Breast epithelium (tissue), 4 donors: ENCODE measurements at regions not wholly inside any gene's neighbourhood (a gene's known extent, or its start where the extent isn't known, plus 50 kb on each side); places are given as distances from the start of the nearest gene placed in this dataset.

ENCODE experiments used
- DNase-seq, 2 donors: peaks; one replicate each; pipeline ENCODE4 v3.0.0-alpha.2; 2019; ENCODE audit warnings: low spot score in 2 of 2
- H3K27ac ChIP-seq, 2 donors: fragments of 200-600 bp; sonication (generic) in 1 of 2; one replicate each; pipeline ENCODE4 v1.5.1; 2016 to 2019; ENCODE audit warnings: mild to moderate bottlenecking in 1 of 2
- H3K27me3 ChIP-seq, 2 donors: fragments of 200-600 bp; sonication (generic) in 1 of 2; one replicate each; pipeline versions ENCODE4 v1.5.1 to v1.6.0; 2017 to 2019; ENCODE audit warnings: control low read depth in 1 of 2, mild to moderate bottlenecking in 1 of 2
- H3K36me3 ChIP-seq: fragments of 200-600 bp; one replicate; pipeline ENCODE4 v1.5.1; 2019
- H3K4me1 ChIP-seq, 2 donors: fragments of 200-600 bp; sonication (generic); one replicate each; pipeline ENCODE4 v1.5.1; 2016 to 2019; ENCODE audit warnings: control low read depth in 1 of 2
- H3K4me3 ChIP-seq, 3 donors: fragments of 200-600 bp; sonication (generic); 1 replicate in 2 of 3; 2 replicates in 1 of 3; pipeline ENCODE4 v1.5.1; 2016 to 2019; ENCODE audit warnings: mild to moderate bottlenecking in 3 of 3, moderate library complexity in 2 of 3
- H3K9me3 ChIP-seq, 2 donors: fragments of 200-600 bp; sonication (generic) in 1 of 2; one replicate each; pipeline ENCODE4 v1.5.1; 2016 to 2019; ENCODE audit warnings: control low read depth in 1 of 2
- POLR2A ChIP-seq: fragments of 450-650 bp; IDR thresholded peaks from one replicate; pipeline ENCODE4 v1.6.1; 2016; ENCODE audit warnings: antibody characterized with exemption, mild to moderate bottlenecking, moderate library complexity
- POLR2AphosphoS5 ChIP-seq, 3 donors: sonication (generic); formaldehyde crosslinking; IDR thresholded peaks; one replicate each; pipeline ENCODE4 v1.6.1; 2017; ENCODE audit warnings: antibody characterized with exemption in 3 of 3
- intact Hi-C: fragments of 100-400 bp; cut with DNase I; formaldehyde crosslinking; loops from one replicate; pipeline ENCODE4 v1.15.1; 2023; ENCODE audit warnings: low total_unique reads
- TF ChIP-seq, protein P1 (sequence below), 3 donors: fragments of 450-650 bp; IDR thresholded peaks; one replicate each; pipeline ENCODE4 v1.5.1; 2016 to 2017; ENCODE audit warnings: antibody characterized with exemption in 3 of 3, mild to moderate bottlenecking in 3 of 3, moderate library complexity in 3 of 3

DNA sequence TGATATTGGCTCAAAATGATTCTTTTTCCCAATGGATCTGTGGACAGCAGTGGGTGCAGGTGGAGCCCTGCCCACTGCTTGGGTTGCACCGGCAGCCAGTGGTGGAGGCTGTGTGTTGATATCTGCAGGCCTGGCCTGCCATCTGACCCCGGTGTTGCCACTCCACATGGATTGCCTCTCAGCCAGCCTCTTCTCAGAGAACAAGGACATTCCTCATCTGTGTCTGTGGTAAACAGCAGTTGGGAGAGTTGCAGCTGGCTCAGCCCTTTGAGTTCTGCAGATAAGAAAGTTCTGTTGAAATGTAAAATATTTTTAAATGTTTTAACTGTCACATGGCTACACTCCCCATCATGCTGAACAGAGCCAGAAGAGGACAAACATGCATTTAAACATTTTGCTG, 374.9 kb upstream of the CELF2 start:
- DNase-seq, result no peak
- TF ChIP-seq POLR2A, result no peak
- no peak for TF ChIP-seq POLR2AphosphoS5 (IDR thresholded peaks at IDR 0.05)
- TF ChIP-seq, protein P1, sequence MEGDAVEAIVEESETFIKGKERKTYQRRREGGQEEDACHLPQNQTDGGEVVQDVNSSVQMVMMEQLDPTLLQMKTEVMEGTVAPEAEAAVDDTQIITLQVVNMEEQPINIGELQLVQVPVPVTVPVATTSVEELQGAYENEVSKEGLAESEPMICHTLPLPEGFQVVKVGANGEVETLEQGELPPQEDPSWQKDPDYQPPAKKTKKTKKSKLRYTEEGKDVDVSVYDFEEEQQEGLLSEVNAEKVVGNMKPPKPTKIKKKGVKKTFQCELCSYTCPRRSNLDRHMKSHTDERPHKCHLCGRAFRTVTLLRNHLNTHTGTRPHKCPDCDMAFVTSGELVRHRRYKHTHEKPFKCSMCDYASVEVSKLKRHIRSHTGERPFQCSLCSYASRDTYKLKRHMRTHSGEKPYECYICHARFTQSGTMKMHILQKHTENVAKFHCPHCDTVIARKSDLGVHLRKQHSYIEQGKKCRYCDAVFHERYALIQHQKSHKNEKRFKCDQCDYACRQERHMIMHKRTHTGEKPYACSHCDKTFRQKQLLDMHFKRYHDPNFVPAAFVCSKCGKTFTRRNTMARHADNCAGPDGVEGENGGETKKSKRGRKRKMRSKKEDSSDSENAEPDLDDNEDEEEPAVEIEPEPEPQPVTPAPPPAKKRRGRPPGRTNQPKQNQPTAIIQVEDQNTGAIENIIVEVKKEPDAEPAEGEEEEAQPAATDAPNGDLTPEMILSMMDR (IDR thresholded peaks at IDR 0.05), result no peak
- H3K27me3 ChIP-seq, result no peaks in the 10 kb centered on the region
- H3K4me3 ChIP-seq, result no peak overlapping the region
- peak overlapping the region in 1 of 2 donors; percentile 52 for H3K27ac ChIP-seq
- no peaks in the 10 kb centered on the region for H3K36me3 ChIP-seq
- no peaks in the 10 kb centered on the region for H3K9me3 ChIP-seq
- intact Hi-C loops, result no loop called here
- H3K4me1 ChIP-seq, result no peaks in the 10 kb centered on the region

GRCh38 chr10:10644008-10644646, 373.5 kb upstream of the CELF2 start:
- Histone ChIP-seq H3K4me1 (no peaks in the 10 kb centered on the region), H3K9me3 (no peaks in the 10 kb centered on the region), H3K27ac (no peak overlapping the region), H3K27me3 (no peaks in the 10 kb centered on the region), H3K4me3 (no peak overlapping the region), H3K36me3 (no peaks in the 10 kb centered on the region)
- TF ChIP-seq, protein P1 (IDR thresholded peaks at IDR 0.05), result no peak
- TF ChIP-seq POLR2AphosphoS5 (IDR thresholded peaks at IDR 0.05), result no peak
- no peak for TF ChIP-seq POLR2A
- intact Hi-C loops, result no loop called here
- DNase-seq, result no peak

GRCh38 chr10:10644676-10645385, 372.8 kb upstream of the CELF2 start:
- TF ChIP-seq, protein P1 (IDR thresholded peaks at IDR 0.05), result no peak
- no peak for TF ChIP-seq POLR2A
- DNase-seq, result no peak
- no peak overlapping the region for H3K4me3 ChIP-seq
- H3K36me3 ChIP-seq, result no peaks in the 10 kb centered on the region
- intact Hi-C loops, result no loop called here
- no peak overlapping the region for H3K27ac ChIP-seq
- no peaks in the 10 kb centered on the region for H3K4me1 ChIP-seq
- H3K27me3 ChIP-seq, result no peaks in the 10 kb centered on the region
- H3K9me3 ChIP-seq, result no peaks in the 10 kb centered on the region

DNA sequence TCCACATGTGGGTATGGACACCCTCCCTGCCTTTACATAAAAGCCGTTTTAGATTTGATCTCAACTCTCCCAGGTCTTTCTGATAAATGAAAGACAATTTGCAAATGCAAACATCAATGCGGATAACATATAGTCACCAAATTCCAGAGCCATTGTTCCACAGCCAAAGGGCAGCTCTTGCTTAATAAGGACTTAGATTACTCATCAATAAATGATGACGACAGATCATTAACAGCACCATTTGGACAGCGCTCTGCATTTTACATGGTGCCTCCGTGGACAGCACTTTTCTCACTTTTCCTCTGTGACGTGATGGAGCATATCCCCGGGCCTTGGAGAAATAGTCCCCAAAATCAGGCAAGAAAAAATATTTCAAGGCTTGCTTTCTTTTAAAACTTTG, 370.3 kb upstream of the CELF2 start:
- H3K9me3 ChIP-seq, result no peaks in the 10 kb centered on the region
- no peak overlapping the region for H3K27ac ChIP-seq
- DNase-seq, result no peak
- no peaks in the 10 kb centered on the region for H3K36me3 ChIP-seq
- no peaks in the 10 kb centered on the region for H3K4me1 ChIP-seq
- intact Hi-C loops, result no loop called here
- H3K27me3 ChIP-seq, result no peaks in the 10 kb centered on the region
- no peak overlapping the region for H3K4me3 ChIP-seq
- TF ChIP-seq POLR2A (no peak), POLR2AphosphoS5 (IDR thresholded peaks at IDR 0.05) (no peak)
- TF ChIP-seq, protein P1 (IDR thresholded peaks at IDR 0.05), result no peak

GRCh38 chr10:10657139-10657760, 360.4 kb upstream of the CELF2 start:
- no peak for DNase-seq
- TF ChIP-seq POLR2A (no peak), POLR2AphosphoS5 (IDR thresholded peaks at IDR 0.05) (no peak)
- TF ChIP-seq, protein P1 (IDR thresholded peaks at IDR 0.05), result no peak
- Histone ChIP-seq H3K4me3 (no peak overlapping the region), H3K9me3 (no peaks in the 10 kb centered on the region), H3K36me3 (no peaks in the 10 kb centered on the region), H3K27me3 (no peaks in the 10 kb centered on the region), H3K4me1 (no peaks in the 10 kb centered on the region), H3K27ac (no peak overlapping the region)
- intact Hi-C loops, result no loop called here
